Neuronal stem cell (in vitro differentiated cells): ENCODE measurements at regions not wholly inside any gene's neighbourhood (a gene's known extent, or its start where the extent isn't known, plus 50 kb on each side); places are given as distances from the start of the nearest gene placed in this dataset.

ENCODE experiments used
- DNase-seq: peaks from one replicate; pipeline ENCODE4 v3.0.0-alpha.2; 2013; ENCODE audit warnings: low spot score
- H2AFZ ChIP-seq: one replicate; pipeline ENCODE4 v1.6.1; 2013; ENCODE audit warnings: mild to moderate bottlenecking, low read length, inconsistent platforms
- H2AK5ac ChIP-seq: 2 replicates; pipeline ENCODE4 v1.6.1; 2013; ENCODE audit warnings: low read depth, mild to moderate bottlenecking, inconsistent platforms, low read length, moderate library complexity, mixed read lengths
- H2BK120ac ChIP-seq: 2 replicates; pipeline ENCODE4 v1.6.1; 2013; ENCODE audit warnings: low read depth, mild to moderate bottlenecking, inconsistent platforms, low read length, moderate library complexity, mixed read lengths
- H2BK12ac ChIP-seq: one replicate; pipeline ENCODE4 v1.6.1; 2013; ENCODE audit warnings: low read length, inconsistent platforms
- H2BK15ac ChIP-seq: 2 replicates; pipeline ENCODE4 v1.6.1; 2013; ENCODE audit warnings: mild to moderate bottlenecking, low read length, inconsistent platforms, mixed read lengths
- H2BK5ac ChIP-seq: one replicate; pipeline ENCODE4 v1.6.1; 2013; ENCODE audit warnings: inconsistent platforms, mild to moderate bottlenecking, low read length, moderate library complexity
- H3K14ac ChIP-seq: one replicate; pipeline ENCODE4 v1.6.1; 2013; ENCODE audit warnings: low read length, inconsistent platforms
- H3K18ac ChIP-seq: 2 replicates; pipeline ENCODE4 v1.6.1; 2013; ENCODE audit warnings: low read length, inconsistent platforms
- H3K23ac ChIP-seq: 2 replicates; pipeline ENCODE4 v1.6.1; 2013; ENCODE audit warnings: low read depth, mild to moderate bottlenecking, mixed read lengths, low read length, inconsistent platforms; ENCODE audit not compliant: poor library complexity
- H3K27ac ChIP-seq: replicated peaks from 3 replicates; pipeline ENCODE4 v1.5.1; 2013; ENCODE audit warnings: low read length, inconsistent platforms
- H3K27me3 ChIP-seq, 3 experiments: 2 replicates each; pipeline ENCODE4 v1.6.1; 2013; ENCODE audit warnings: low read length in 3 of 3, mild to moderate bottlenecking in 2 of 3, inconsistent platforms in 1 of 3, low read depth in 1 of 3, mixed read lengths in 1 of 3, moderate library complexity in 1 of 3; ENCODE audit not compliant: control insufficient read depth in 3 of 3, insufficient read depth in 3 of 3
- H3K36me3 ChIP-seq, 2 donors: replicated peaks in 1 of 2; 2 replicates each; pipeline ENCODE4 v1.6.1; 2013; ENCODE audit warnings: low read length in 2 of 2; ENCODE audit not compliant: control insufficient read depth in 2 of 2, insufficient read depth in 2 of 2
- H3K4ac ChIP-seq: 2 replicates; pipeline ENCODE4 v1.6.1; 2013; ENCODE audit warnings: inconsistent platforms, mild to moderate bottlenecking, low read length, moderate library complexity
- H3K4me1 ChIP-seq, 2 donors: 1 replicate in 1 of 2; 2 replicates in 1 of 2; pipeline ENCODE4 v1.6.1; 2013; ENCODE audit warnings: low read length in 2 of 2, low read depth in 1 of 2; ENCODE audit not compliant: control insufficient read depth in 2 of 2, insufficient read depth in 1 of 2
- H3K4me2 ChIP-seq: one replicate; pipeline ENCODE4 v1.6.1; 2013; ENCODE audit warnings: mild to moderate bottlenecking, low read length, inconsistent platforms; ENCODE audit not compliant: insufficient read depth, poor library complexity, severe bottlenecking
- H3K4me3 ChIP-seq, 2 donors: 2 replicates each; pipeline ENCODE4 v1.5.1; 2013; ENCODE audit warnings: low read length in 2 of 2, mild to moderate bottlenecking in 2 of 2, inconsistent platforms in 1 of 2, moderate library complexity in 1 of 2
- H3K79me1 ChIP-seq: one replicate; pipeline ENCODE4 v1.6.1; 2013; ENCODE audit warnings: low read depth, mild to moderate bottlenecking, inconsistent platforms, low read length, moderate library complexity
- H3K9ac ChIP-seq: one replicate; pipeline ENCODE4 v1.6.1; 2013; ENCODE audit warnings: mild to moderate bottlenecking, low read depth, low read length, inconsistent platforms; ENCODE audit not compliant: poor library complexity
- H3K9me3 ChIP-seq, 2 donors: replicated peaks in 1 of 2; 2 replicates each; pipeline versions ENCODE3 to v1.6.1; 2013; ENCODE audit warnings: low read length in 2 of 2, mild to moderate bottlenecking in 2 of 2, inconsistent platforms in 1 of 2, low read depth in 1 of 2, mixed read lengths in 1 of 2, moderate library complexity in 1 of 2; ENCODE audit not compliant: control insufficient read depth in 2 of 2, insufficient read depth in 1 of 2
- H4K8ac ChIP-seq: one replicate; pipeline ENCODE4 v1.6.1; 2013; ENCODE audit warnings: low read depth, mild to moderate bottlenecking, inconsistent platforms, low read length, moderate library complexity
- H4K91ac ChIP-seq: one replicate; pipeline ENCODE4 v1.6.1; 2013; ENCODE audit warnings: low read length, low read depth, mild to moderate bottlenecking, inconsistent platforms; ENCODE audit not compliant: poor library complexity
- WGBS, 2 donors: extraction: QIAGEN DNeasy Blood & Tissue Kit; methylation state at CpG; one replicate each; pipeline ENCODE4 v1.1.7; 2013; ENCODE audit warnings: missing lambda C conversion rate in 2 of 2, mixed read lengths in 1 of 2; ENCODE audit not compliant: insufficient read length in 2 of 2, insufficient replicate concordance in 1 of 2; ENCODE audit errors: extremely low coverage in 2 of 2; 5-methylcytosine and 5-hydroxymethylcytosine counted together

DNA sequence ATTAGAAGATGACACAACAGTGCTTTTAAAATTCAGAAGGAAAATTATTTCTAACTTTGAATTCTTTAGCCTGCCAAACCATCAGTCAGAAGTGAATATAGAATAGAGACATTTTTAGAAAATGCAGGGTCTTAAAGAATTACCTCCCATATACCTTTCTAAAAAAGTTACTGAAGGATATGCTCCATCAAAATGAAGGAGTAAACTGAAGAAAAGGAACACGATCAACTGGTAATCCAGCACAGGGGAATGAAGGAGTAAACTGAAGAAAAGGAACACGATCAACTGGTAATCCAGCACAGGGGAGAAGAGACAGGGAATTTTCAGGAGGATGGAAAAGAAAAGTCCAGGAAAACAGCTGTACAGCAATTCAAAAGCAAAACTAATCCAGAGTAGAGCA is 75.4 kb upstream of the LDLRAD3 start:
- no peak overlapping the region for H3K14ac ChIP-seq
- H4K91ac ChIP-seq, result no peak overlapping the region
- no peaks in the 10 kb centered on the region for H3K4me1 ChIP-seq
- H2BK120ac ChIP-seq, result no peak overlapping the region
- no peak overlapping the region for H3K4me2 ChIP-seq
- no peak overlapping the region for H3K18ac ChIP-seq
- no peak overlapping the region for H3K4me3 ChIP-seq
- H3K27ac ChIP-seq, result no peak overlapping the region
- no peak for DNase-seq
- H2AFZ ChIP-seq, result no peak overlapping the region
- no peaks in the 10 kb centered on the region for H3K79me1 ChIP-seq
- peaks cover 1 to 9% of the 10 kb centered on the region in 2 donors for H3K9me3 ChIP-seq
- no peak overlapping the region for H3K9ac ChIP-seq
- no CpG with 5 or more reads among the region's 2 CpGs for WGBS, 2 donors
- H2BK15ac ChIP-seq, result no peak overlapping the region
- no peak overlapping the region for H3K4ac ChIP-seq
- H2BK12ac ChIP-seq, result no peak overlapping the region
- no peak overlapping the region for H2BK5ac ChIP-seq
- H3K23ac ChIP-seq, result no peak overlapping the region
- no peak overlapping the region for H2AK5ac ChIP-seq
- H3K36me3 ChIP-seq, result no peaks in the 10 kb centered on the region
- H4K8ac ChIP-seq, result no peak overlapping the region
- no peaks in the 10 kb centered on the region for H3K27me3 ChIP-seq

DNA sequence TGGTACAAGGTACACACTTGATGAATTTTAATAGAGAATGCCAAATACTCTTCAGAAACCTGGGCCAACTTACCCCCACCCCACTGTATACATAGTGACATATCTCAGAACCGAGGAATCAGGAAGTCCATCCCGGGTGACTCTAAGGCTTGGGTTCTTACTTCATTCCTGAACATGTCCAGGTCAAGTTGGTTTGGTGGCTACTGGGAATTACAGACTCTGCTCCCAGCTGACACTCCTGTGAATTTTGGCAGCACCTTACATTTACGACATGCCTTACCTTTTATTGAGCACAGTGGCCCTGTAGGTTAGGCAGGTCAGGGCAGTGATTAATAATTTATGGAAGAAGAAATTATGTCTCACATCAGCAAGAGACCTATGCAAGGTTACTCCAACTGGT is 70.1 kb upstream of the LDLRAD3 start:
- H2BK12ac ChIP-seq, result no peak overlapping the region
- H3K23ac ChIP-seq, result no peak overlapping the region
- WGBS, 2 donors, result no CpG with 5 or more reads among the region's 3 CpGs
- H3K18ac ChIP-seq, result no peak overlapping the region
- no peak overlapping the region for H2AFZ ChIP-seq
- no peaks in the 10 kb centered on the region for H3K79me1 ChIP-seq
- no peak overlapping the region for H3K14ac ChIP-seq
- no peak overlapping the region for H4K91ac ChIP-seq
- no peak overlapping the region for H2BK5ac ChIP-seq
- no peak overlapping the region for H2AK5ac ChIP-seq
- H3K4me3 ChIP-seq, result no peak overlapping the region
- H4K8ac ChIP-seq, result no peak overlapping the region
- no peak overlapping the region for H2BK15ac ChIP-seq
- no peak overlapping the region for H3K27ac ChIP-seq
- H3K4me1 ChIP-seq, result peaks cover 0 to 2% of the 10 kb centered on the region in 2 donors
- no peaks in the 10 kb centered on the region for H3K27me3 ChIP-seq
- H3K4me2 ChIP-seq, result no peak overlapping the region
- no peak overlapping the region for H3K9ac ChIP-seq
- no peak for DNase-seq
- H3K4ac ChIP-seq, result no peak overlapping the region
- H3K9me3 ChIP-seq, result peaks cover 1% of the 10 kb centered on the region in 2 donors
- no peaks in the 10 kb centered on the region for H3K36me3 ChIP-seq
- no peak overlapping the region for H2BK120ac ChIP-seq

DNA sequence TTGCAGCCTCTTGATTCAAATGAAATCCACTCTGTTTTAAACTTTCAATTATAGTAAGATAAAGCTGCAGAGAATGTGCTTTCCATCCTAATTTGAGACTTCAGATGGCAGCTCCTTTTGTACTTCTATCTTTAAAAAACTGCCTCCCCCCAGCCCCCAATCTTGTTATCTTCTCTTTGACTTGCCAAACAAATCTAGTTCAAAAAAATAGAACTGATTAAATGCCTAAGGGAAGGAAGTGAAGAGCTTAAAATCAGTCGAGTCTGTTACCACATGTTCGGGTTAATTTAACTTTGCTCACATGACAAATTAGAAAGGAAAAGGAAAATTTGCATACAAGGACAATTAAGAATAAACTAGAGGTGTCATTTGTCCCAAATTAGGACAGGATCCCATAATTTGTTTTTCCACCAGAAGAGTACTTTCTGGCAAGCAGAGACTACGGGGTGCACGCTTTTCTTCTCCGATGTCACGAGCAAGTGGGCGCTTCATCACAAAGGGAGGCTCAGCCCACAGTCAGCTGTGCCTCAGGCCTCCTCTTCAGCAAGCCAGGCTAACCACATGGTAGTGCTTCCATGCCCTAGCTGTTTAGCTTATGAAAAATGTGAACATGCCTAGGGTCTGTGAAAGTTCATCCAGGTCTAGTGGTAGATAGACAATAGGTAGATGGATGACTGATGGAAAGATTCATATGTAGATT is 69.0 kb upstream of the LDLRAD3 start:
- WGBS, 2 donors, result no CpG with 5 or more reads among the region's 7 CpGs
- Histone ChIP-seq H3K4ac (no peak overlapping the region), H2BK12ac (no peak overlapping the region), H3K27ac (no peak overlapping the region), H3K9ac (no peak overlapping the region), H3K79me1 (no peaks in the 10 kb centered on the region), H3K23ac (no peak overlapping the region), H2BK15ac (no peak overlapping the region), H2BK5ac (no peak overlapping the region), H4K8ac (no peak overlapping the region), H4K91ac (no peak overlapping the region), H3K4me1 (peaks cover 0 to 2% of the 10 kb centered on the region in 2 donors), H3K14ac (no peak overlapping the region), H3K27me3 (no peaks in the 10 kb centered on the region), H2AK5ac (no peak overlapping the region), H3K36me3 (no peaks in the 10 kb centered on the region), H2AFZ (peak overlapping the region; percentile 2), H3K18ac (no peak overlapping the region), H3K4me3 (no peak overlapping the region), H3K9me3 (no peaks in the 10 kb centered on the region), H3K4me2 (no peak overlapping the region), H2BK120ac (no peak overlapping the region)
- DNase-seq, result no peak

DNA sequence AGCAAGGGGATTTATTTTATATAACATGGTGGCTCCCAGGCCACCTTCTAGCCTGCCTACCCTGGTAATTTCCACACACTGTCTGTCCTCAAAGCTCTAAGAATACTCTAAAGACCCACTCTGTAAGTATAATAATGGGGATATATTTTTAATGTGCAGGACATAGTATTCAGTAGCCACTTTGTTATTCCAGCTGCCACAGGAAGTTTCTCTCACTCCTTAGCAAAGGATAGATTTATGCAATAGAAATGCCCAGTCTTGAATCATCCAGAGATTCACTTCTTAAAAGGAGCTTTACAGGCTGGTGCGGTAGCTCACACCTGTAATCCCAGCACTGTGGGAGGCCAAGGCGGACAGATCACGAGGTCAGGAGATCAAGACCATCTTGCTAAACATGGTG is 68.4 kb upstream of the LDLRAD3 start:
- H3K4me3 ChIP-seq, result no peak overlapping the region
- H4K91ac ChIP-seq, result no peak overlapping the region
- no peak overlapping the region for H3K14ac ChIP-seq
- H3K27me3 ChIP-seq, result no peaks in the 10 kb centered on the region
- no peak overlapping the region for H2BK15ac ChIP-seq
- no peak overlapping the region for H3K27ac ChIP-seq
- no peak overlapping the region for H4K8ac ChIP-seq
- H3K79me1 ChIP-seq, result no peaks in the 10 kb centered on the region
- H2AFZ ChIP-seq, result no peak overlapping the region
- WGBS, 2 donors, result no CpG with 5 or more reads among the region's 3 CpGs
- DNase-seq, result no peak
- peaks cover 0 to 2% of the 10 kb centered on the region in 2 donors for H3K4me1 ChIP-seq
- no peak overlapping the region for H3K23ac ChIP-seq
- no peak overlapping the region for H2BK120ac ChIP-seq
- H3K4ac ChIP-seq, result no peak overlapping the region
- no peaks in the 10 kb centered on the region for H3K36me3 ChIP-seq
- no peak overlapping the region for H2AK5ac ChIP-seq
- H2BK5ac ChIP-seq, result no peak overlapping the region
- H3K4me2 ChIP-seq, result no peak overlapping the region
- no peak overlapping the region for H3K18ac ChIP-seq
- H3K9ac ChIP-seq, result no peak overlapping the region
- no peak overlapping the region for H2BK12ac ChIP-seq
- no peaks in the 10 kb centered on the region for H3K9me3 ChIP-seq
